ENCODE measurements at regions not wholly inside any gene's neighbourhood (a gene's known extent, or its start where the extent isn't known, plus 50 kb on each side); places are given as distances from the start of the nearest gene placed in this dataset.

DNA sequence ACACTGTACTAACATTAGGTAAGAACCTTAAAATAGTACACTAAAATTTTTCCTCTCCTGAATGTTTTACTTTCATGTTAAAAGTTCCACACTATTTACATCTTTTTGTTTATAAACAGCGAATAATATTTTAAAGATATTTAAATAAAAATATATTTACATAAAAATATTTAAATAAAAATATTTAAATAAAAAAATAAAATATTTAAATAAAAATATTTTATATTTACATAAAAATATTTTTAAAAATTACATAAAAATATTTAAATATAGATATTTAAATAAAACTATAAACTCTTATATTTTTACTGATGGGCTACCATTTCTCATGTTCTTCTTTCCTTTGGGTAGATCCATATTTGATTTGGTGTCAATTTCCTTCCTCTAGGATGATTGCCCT lies 619.0 kb downstream of the ANKRD7 start:
- TF ChIP-seq, protein P1, sequence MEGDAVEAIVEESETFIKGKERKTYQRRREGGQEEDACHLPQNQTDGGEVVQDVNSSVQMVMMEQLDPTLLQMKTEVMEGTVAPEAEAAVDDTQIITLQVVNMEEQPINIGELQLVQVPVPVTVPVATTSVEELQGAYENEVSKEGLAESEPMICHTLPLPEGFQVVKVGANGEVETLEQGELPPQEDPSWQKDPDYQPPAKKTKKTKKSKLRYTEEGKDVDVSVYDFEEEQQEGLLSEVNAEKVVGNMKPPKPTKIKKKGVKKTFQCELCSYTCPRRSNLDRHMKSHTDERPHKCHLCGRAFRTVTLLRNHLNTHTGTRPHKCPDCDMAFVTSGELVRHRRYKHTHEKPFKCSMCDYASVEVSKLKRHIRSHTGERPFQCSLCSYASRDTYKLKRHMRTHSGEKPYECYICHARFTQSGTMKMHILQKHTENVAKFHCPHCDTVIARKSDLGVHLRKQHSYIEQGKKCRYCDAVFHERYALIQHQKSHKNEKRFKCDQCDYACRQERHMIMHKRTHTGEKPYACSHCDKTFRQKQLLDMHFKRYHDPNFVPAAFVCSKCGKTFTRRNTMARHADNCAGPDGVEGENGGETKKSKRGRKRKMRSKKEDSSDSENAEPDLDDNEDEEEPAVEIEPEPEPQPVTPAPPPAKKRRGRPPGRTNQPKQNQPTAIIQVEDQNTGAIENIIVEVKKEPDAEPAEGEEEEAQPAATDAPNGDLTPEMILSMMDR (IDR thresholded peaks at IDR 0.05): no peak
- TF ChIP-seq POLR2A (IDR thresholded peaks at IDR 0.05): no peak
- TF ChIP-seq POLR2AphosphoS5 (IDR thresholded peaks at IDR 0.05): no peak

Measured in breast epithelium (tissue), 3 donors.